DOHH2 (cell line): ENCODE measurements at regions not wholly inside any gene's neighbourhood (a gene's known extent, or its start where the extent isn't known, plus 50 kb on each side); places are given as distances from the start of the nearest gene placed in this dataset.

Experiments used
- H3F3A ChIP-seq: fragments of 200-600 bp; sonication (generic), shearing (Covaris generic); 2 replicates; pipeline ENCODE4 v1.6.0; 2016; ENCODE audit warnings: antibody characterized with exemption, mild to moderate bottlenecking; ENCODE audit not compliant: control insufficient read depth, insufficient read depth
- H3K27ac ChIP-seq: fragments of 200-600 bp; sonication (generic); 2 replicates; pipeline ENCODE4 v1.5.1; 2014; ENCODE audit warnings: low read depth, mild to moderate bottlenecking, low read length, moderate library complexity
- H3K27me3 ChIP-seq: fragments of 200-600 bp; sonication (generic); 2 replicates; pipeline ENCODE4 v1.6.1; 2014; ENCODE audit warnings: mild to moderate bottlenecking, low read length, mixed read lengths; ENCODE audit not compliant: control insufficient read depth
- H3K36me3 ChIP-seq: fragments of 200-600 bp; sonication (generic); 2 replicates; pipeline ENCODE4 v1.6.1; 2014; ENCODE audit warnings: mild to moderate bottlenecking, low read length, moderate library complexity, mixed read lengths; ENCODE audit not compliant: control insufficient read depth
- H3K4me1 ChIP-seq: fragments of 200-600 bp; sonication (generic); 2 replicates; pipeline ENCODE4 v1.6.1; 2014; ENCODE audit warnings: mild to moderate bottlenecking, low read length, mixed read lengths; ENCODE audit not compliant: control insufficient read depth
- H3K4me2 ChIP-seq: fragments of 200-600 bp; sonication (generic); 2 replicates; pipeline ENCODE4 v1.6.0; 2014; ENCODE audit warnings: mild to moderate bottlenecking, low read length, moderate library complexity
- H3K4me3 ChIP-seq: fragments of 200-600 bp; sonication (generic); 2 replicates; pipeline ENCODE4 v1.5.1; 2014; ENCODE audit warnings: mild to moderate bottlenecking, low read length, mixed read lengths
- H3K79me2 ChIP-seq: fragments of 200-600 bp; sonication (generic); 2 replicates; pipeline ENCODE4 v1.6.1; 2014; ENCODE audit warnings: mild to moderate bottlenecking, low read length, mixed read lengths; ENCODE audit not compliant: control insufficient read depth
- H3K9me2 ChIP-seq: fragments of 200-600 bp; sonication (generic); replicated peaks from 2 replicates; pipeline ENCODE4 v1.6.1; 2014; ENCODE audit warnings: mild to moderate bottlenecking, low read length, mixed read lengths; ENCODE audit not compliant: control insufficient read depth
- H3K9me3 ChIP-seq: fragments of 200-600 bp; sonication (generic); 2 replicates; pipeline ENCODE4 v1.6.1; 2014; ENCODE audit warnings: antibody characterized with exemption, low read length, mixed read lengths; ENCODE audit not compliant: control insufficient read depth, insufficient read depth
- H4K20me1 ChIP-seq: fragments of 200-600 bp; sonication (generic); 2 replicates; pipeline ENCODE4 v1.6.0; 2014; ENCODE audit warnings: low read depth, mild to moderate bottlenecking, antibody characterized with exemption, low read length, moderate library complexity; ENCODE audit not compliant: control insufficient read depth, insufficient read depth
- EZH2phosphoT487 ChIP-seq: fragments of 200-600 bp; sonication (generic); IDR thresholded peaks from 2 replicates; pipeline ENCODE4 v1.6.1; 2017; ENCODE audit warnings: borderline replicate concordance, mild to moderate bottlenecking, antibody characterized with exemption, low read length, moderate library complexity, mixed read lengths
- TF ChIP-seq, protein P1 (sequence below): fragments of 200-600 bp; sonication (generic); IDR thresholded peaks from one replicate; pipeline ENCODE4 v1.5.1; 2014; ENCODE audit warnings: antibody characterized with exemption, mild to moderate bottlenecking, low read depth, low read length; ENCODE audit not compliant: poor library complexity, severe bottlenecking

DNA sequence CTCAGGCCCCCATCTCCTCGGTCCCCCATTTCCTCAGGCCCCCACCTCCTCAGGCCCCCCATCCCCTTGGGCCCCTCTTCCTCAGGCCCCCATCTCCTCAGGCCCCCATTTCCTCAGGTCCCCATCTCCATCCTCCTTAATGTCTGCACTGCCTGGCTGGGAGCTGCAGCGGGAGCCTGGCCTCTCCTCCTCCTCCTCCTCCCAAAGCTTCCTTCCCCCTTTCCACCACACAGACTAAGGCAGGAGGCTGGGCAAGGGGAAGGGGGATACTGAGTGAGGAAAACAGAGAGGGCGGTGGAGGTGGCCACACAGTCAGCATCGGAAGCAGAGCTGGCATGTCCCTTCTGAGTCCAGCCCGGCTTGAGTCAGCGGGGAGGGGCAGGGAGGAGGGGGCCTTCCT lies 122.6 kb upstream of the RPS6KA2 start:
- Histone ChIP-seq H3F3A (no peaks in the 10 kb centered on the region), H3K79me2 (no peaks in the 10 kb centered on the region), H3K4me1 (peaks cover 16% of the 10 kb centered on the region), H3K27ac (no peak overlapping the region), H3K9me2 (no peaks in the 10 kb centered on the region), H3K36me3 (no peaks in the 10 kb centered on the region), H3K4me2 (no peak overlapping the region), H3K27me3 (peaks cover 12% of the 10 kb centered on the region; the same call in 1 of the 2 replicates), H3K4me3 (no peak overlapping the region), H3K9me3 (no peaks in the 10 kb centered on the region), H4K20me1 (no peaks in the 10 kb centered on the region)
- no peak for TF ChIP-seq EZH2phosphoT487
- TF ChIP-seq, protein P1, sequence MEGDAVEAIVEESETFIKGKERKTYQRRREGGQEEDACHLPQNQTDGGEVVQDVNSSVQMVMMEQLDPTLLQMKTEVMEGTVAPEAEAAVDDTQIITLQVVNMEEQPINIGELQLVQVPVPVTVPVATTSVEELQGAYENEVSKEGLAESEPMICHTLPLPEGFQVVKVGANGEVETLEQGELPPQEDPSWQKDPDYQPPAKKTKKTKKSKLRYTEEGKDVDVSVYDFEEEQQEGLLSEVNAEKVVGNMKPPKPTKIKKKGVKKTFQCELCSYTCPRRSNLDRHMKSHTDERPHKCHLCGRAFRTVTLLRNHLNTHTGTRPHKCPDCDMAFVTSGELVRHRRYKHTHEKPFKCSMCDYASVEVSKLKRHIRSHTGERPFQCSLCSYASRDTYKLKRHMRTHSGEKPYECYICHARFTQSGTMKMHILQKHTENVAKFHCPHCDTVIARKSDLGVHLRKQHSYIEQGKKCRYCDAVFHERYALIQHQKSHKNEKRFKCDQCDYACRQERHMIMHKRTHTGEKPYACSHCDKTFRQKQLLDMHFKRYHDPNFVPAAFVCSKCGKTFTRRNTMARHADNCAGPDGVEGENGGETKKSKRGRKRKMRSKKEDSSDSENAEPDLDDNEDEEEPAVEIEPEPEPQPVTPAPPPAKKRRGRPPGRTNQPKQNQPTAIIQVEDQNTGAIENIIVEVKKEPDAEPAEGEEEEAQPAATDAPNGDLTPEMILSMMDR, result no peak

DNA sequence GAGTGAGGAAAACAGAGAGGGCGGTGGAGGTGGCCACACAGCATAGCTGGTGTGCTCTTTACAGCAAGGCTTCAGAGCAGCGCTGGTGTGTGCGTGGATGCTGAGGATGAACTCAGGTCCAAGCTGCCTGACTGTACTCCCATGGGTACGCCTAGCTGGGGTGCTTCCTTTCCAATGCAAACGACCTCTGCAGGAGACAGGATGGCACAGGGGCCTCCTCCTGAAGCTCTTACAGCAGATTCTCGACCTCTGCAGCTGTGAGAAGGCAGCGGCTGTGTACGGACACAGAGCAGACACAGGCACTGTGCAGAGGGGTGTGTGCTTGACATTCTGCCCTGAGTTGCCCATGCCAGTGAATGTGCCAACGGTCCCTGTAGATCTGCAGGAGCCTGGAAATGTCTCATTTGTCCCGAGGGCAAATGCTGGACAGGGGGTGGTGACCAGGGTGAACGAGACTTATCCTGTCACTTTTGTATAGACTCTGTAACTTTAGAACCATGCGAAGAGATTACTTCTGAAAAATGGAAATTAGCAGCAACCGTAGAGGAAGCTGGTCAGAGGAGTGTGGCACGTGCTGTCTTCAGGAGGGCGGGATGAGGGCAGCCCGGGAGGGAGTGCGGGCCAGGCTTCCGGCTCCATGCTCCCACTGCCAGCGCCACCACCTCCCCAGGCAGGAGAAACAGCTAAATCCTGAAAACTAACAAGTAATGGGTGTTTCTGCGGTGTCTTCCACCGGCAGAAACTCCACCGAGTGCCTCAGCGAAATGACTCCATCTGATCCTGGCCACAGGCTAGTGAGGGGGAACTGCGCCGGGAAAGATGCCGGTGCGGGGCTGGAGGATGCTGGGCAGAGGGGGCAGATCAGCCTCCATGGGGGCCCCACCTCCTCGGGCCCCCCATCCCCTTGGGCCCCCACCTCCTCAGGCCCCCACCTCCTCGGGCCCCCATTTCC lies 120.9 kb upstream of the RPS6KA2 start:
- peaks cover 12% of the 10 kb centered on the region; the same call in 1 of the 2 replicates for H3K27me3 ChIP-seq

DNA sequence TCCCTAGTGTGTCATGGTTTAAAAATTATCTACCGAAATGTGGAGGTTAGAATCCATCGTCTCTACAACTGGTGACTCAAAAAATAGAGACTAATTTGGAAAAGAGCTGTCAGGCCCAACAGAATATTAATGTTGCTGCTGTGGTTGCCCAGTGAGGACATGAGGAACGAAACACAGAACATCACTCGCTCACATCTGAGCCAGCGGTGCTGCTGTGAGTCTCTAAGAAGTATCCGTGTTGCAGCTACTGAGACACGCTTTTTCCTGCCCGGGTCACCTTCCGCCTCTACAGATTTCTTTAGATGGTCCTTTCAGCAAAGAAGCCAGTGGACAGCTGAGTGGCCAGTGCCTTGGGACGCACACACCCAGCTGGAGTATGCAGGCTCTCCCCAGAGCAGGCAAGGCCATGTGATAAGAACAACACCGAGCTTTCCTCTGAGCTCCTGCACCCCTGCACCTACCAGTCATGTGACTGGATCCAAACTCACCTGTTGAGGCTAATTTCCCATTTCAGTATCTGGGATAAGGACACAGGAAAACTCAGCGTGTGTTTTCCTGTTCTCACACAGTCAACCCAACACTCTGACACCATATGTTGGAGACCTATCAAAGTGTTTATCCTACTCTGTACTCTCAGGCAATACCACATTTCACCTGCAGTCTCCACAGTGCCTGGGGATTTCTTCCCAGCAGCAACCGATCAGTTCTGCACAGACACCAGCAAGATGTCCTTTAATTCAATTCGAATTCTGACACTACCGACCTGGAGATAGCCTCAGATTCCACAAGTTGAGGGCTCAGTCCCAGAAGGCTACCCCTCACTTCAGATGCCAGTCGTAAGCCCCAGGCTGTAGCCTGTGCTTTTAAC lies 119.0 kb upstream of the RPS6KA2 start:
- H3K9me3 ChIP-seq, result no peaks in the 10 kb centered on the region
- peaks cover 5% of the 10 kb centered on the region; the same call in 1 of the 2 replicates for H3K27me3 ChIP-seq
- TF ChIP-seq, protein P1, result no peak
- TF ChIP-seq EZH2phosphoT487, result no peak
- no peaks in the 10 kb centered on the region for H4K20me1 ChIP-seq
- peaks cover 8% of the 10 kb centered on the region for H3K4me1 ChIP-seq
- no peak overlapping the region for H3K27ac ChIP-seq
- H3K36me3 ChIP-seq, result no peaks in the 10 kb centered on the region
- H3K9me2 ChIP-seq, result no peaks in the 10 kb centered on the region
- no peak overlapping the region for H3K4me2 ChIP-seq
- H3F3A ChIP-seq, result no peaks in the 10 kb centered on the region
- no peak overlapping the region for H3K4me3 ChIP-seq
- H3K79me2 ChIP-seq, result no peaks in the 10 kb centered on the region

More for the DNA sequence above, 120.9 kb upstream of the RPS6KA2 start:
- Histone ChIP-seq H3F3A (no peaks in the 10 kb centered on the region), H4K20me1 (no peaks in the 10 kb centered on the region), H3K9me3 (no peaks in the 10 kb centered on the region), H3K79me2 (no peaks in the 10 kb centered on the region), H3K4me3 (no peak overlapping the region), H3K36me3 (no peaks in the 10 kb centered on the region), H3K4me2 (no peak overlapping the region), H3K27ac (no peak overlapping the region), H3K9me2 (no peaks in the 10 kb centered on the region), H3K4me1 (peaks cover 16% of the 10 kb centered on the region)
- TF ChIP-seq, protein P1, result no peak
- no peak for TF ChIP-seq EZH2phosphoT487
